Ishikawa (cell line): ENCODE measurements at regions not wholly inside any gene's neighbourhood (a gene's known extent, or its start where the extent isn't known, plus 50 kb on each side); places are given as distances from the start of the nearest gene placed in this dataset.

ENCODE experiments used
- CEBPB ChIP-seq: IDR thresholded peaks from 2 replicates; pipeline ENCODE4 v1.6.1; 2012
- CREB1 ChIP-seq: IDR thresholded peaks from 2 replicates; pipeline ENCODE4 v1.6.1; 2012; ENCODE audit warnings: low read depth
- EGR1 ChIP-seq: IDR thresholded peaks from 2 replicates; pipeline ENCODE4 v1.6.1; 2012
- EP300 ChIP-seq: IDR thresholded peaks from 2 replicates; pipeline ENCODE4 v1.6.1; 2012; ENCODE audit warnings: borderline replicate concordance
- FOXM1 ChIP-seq: IDR thresholded peaks from 2 replicates; pipeline ENCODE4 v1.6.1; 2012; ENCODE audit warnings: low read depth, borderline replicate concordance
- NFIC ChIP-seq: IDR thresholded peaks from 2 replicates; pipeline ENCODE4 v1.6.1; 2012
- RAD21 ChIP-seq: IDR thresholded peaks from 2 replicates; pipeline ENCODE4 v1.6.1; 2012; ENCODE audit warnings: low read depth
- TAF1 ChIP-seq: IDR thresholded peaks from 2 replicates; pipeline ENCODE4 v1.6.1; 2012; ENCODE audit warnings: low read depth, mild to moderate bottlenecking
- TCF12 ChIP-seq: IDR thresholded peaks from 2 replicates; pipeline ENCODE4 v1.6.1; 2012; ENCODE audit warnings: low read depth
- TEAD4 ChIP-seq: IDR thresholded peaks from 2 replicates; pipeline ENCODE4 v1.6.1; 2012
- YY1 ChIP-seq: IDR thresholded peaks from 2 replicates; pipeline ENCODE4 v1.6.1; 2012; ENCODE audit warnings: low read depth
- ZBTB7A ChIP-seq: IDR thresholded peaks from 2 replicates; pipeline ENCODE4 v1.6.1; 2012; ENCODE audit warnings: low read depth
- TF ChIP-seq, protein P1 (sequence below): IDR thresholded peaks from 2 replicates; pipeline ENCODE4 v1.6.1; 2012
- TF ChIP-seq, protein P2 (sequence below): IDR thresholded peaks from 2 replicates; pipeline ENCODE4 v1.6.1; 2012
- TF ChIP-seq, protein P3 (sequence below): IDR thresholded peaks from 2 replicates; pipeline ENCODE4 v1.6.1; 2012; ENCODE audit warnings: low read depth, mild to moderate bottlenecking

DNA sequence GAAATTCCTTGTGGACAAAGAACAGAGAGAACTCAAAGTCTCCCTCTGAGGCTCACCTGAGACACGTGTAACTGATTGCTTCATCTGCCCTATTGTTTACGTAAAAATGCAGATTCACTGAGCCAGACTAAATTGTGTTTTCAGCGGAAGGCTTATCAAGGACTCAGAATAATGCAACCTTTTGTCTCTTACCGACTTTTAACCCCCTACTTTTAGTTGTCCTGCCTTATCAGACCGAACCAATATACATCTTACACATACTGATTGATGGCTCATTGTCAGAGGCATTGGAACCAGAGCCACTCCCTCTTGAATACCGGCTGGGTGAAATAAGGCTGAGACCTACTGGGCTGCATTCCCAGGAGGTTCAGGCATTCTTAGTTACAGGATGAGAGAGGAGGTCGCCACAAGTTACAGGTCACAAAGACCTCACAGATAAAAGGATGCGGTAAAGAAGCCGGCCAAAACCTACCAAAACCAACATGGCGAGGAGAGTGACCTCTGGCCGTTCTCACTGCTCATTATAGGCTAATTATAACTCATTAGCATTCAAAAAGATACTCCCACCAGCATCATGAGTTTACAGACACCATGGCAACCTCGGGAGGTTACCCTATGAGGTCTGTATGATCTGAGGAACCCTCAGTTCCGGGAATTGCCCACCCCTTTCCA, 95.5 kb upstream of the ZNF184 start:
- TF ChIP-seq CEBPB (peak; percentile 62; the same call in 1 of the 2 replicates), NFIC (no peak)

DNA sequence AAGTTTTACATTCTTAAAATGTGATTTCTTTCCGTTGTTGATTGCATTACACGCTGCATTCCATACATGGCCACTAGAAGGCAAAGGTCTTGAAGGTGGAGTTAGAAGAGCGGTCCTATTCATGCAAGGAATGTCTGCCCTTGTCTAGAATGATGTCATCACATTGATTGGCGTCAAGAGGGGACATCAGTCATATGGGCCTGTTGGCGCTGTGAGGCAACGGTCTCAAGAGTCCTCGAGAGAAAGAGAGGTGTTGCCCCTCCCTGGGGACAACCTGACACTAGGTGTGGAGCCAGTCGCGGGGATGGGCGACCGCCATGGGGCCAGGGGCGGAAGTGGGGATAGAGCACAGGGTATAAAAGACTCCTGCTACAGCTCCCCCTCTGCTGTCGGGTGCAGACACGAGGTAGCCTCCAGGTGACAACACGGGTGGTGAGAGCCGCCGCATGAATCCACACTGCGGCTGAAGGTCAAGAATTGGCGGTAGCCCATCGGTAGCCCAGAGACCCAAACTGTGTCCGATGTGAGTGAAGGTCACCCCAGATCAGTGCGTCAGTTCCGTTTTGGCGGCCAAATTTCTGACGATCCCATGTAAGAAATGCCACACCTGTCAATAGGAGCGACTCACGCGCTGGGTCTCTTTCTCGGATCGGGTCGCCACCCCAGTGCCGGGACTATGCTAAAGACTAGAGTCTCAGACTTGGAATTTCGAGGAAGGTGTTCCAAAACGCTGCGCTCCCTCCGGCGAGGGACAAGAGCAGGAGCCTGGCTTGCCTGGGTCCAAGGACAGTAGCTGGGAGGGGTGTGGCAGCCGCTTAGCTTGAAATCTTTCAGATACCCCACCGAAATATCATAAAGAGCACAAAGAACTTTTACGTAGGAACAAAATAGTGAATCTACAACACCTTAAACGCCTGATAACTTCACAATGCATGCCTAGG, 93.2 kb upstream of the ZNF184 start:
- TF ChIP-seq TEAD4 = no peak
- no peak for TF ChIP-seq CEBPB
- no peak for TF ChIP-seq TCF12
- TF ChIP-seq, protein P1, sequence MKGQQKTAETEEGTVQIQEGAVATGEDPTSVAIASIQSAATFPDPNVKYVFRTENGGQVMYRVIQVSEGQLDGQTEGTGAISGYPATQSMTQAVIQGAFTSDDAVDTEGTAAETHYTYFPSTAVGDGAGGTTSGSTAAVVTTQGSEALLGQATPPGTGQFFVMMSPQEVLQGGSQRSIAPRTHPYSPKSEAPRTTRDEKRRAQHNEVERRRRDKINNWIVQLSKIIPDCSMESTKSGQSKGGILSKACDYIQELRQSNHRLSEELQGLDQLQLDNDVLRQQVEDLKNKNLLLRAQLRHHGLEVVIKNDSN = no peak
- TF ChIP-seq, protein P2, sequence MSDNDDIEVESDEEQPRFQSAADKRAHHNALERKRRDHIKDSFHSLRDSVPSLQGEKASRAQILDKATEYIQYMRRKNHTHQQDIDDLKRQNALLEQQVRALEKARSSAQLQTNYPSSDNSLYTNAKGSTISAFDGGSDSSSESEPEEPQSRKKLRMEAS = no peak
- no peak for TF ChIP-seq NFIC
- no peak for TF ChIP-seq EP300
- TF ChIP-seq, protein P3, sequence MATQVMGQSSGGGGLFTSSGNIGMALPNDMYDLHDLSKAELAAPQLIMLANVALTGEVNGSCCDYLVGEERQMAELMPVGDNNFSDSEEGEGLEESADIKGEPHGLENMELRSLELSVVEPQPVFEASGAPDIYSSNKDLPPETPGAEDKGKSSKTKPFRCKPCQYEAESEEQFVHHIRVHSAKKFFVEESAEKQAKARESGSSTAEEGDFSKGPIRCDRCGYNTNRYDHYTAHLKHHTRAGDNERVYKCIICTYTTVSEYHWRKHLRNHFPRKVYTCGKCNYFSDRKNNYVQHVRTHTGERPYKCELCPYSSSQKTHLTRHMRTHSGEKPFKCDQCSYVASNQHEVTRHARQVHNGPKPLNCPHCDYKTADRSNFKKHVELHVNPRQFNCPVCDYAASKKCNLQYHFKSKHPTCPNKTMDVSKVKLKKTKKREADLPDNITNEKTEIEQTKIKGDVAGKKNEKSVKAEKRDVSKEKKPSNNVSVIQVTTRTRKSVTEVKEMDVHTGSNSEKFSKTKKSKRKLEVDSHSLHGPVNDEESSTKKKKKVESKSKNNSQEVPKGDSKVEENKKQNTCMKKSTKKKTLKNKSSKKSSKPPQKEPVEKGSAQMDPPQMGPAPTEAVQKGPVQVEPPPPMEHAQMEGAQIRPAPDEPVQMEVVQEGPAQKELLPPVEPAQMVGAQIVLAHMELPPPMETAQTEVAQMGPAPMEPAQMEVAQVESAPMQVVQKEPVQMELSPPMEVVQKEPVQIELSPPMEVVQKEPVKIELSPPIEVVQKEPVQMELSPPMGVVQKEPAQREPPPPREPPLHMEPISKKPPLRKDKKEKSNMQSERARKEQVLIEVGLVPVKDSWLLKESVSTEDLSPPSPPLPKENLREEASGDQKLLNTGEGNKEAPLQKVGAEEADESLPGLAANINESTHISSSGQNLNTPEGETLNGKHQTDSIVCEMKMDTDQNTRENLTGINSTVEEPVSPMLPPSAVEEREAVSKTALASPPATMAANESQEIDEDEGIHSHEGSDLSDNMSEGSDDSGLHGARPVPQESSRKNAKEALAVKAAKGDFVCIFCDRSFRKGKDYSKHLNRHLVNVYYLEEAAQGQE = no peak
- no peak for TF ChIP-seq RAD21
- TF ChIP-seq FOXM1 = no peak
- no peak for TF ChIP-seq YY1
- no peak for TF ChIP-seq TAF1
- TF ChIP-seq EGR1 = no peak
- no peak for TF ChIP-seq ZBTB7A
- TF ChIP-seq CREB1 = no peak

DNA sequence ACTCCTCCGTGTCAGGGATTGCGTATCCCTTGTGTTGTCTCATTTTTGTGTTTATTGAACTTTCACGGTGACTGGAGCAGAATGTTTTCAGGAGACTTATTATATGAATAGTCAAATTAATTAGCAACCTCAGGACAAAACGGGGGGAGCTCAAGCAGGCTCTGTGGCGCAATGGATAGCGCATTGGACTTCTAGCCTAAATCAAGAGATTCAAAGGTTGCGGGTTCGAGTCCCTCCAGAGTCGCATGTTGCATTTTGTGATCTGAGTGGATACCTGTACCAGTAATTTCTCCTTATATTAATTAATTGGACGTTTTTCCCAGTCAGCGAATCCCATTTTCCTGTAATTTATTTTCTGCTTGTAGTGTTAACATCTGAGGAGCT, 89.1 kb upstream of the ZNF184 start:
- TF ChIP-seq TEAD4 (no peak), CREB1 (no peak), TAF1 (no peak), YY1 (no peak), TCF12 (no peak), EP300 (no peak), FOXM1 (no peak), EGR1 (no peak), NFIC (no peak), ZBTB7A (no peak), CEBPB (no peak), RAD21 (no peak)
- TF ChIP-seq, protein P2 = no peak
- TF ChIP-seq, protein P3 = no peak

DNA sequence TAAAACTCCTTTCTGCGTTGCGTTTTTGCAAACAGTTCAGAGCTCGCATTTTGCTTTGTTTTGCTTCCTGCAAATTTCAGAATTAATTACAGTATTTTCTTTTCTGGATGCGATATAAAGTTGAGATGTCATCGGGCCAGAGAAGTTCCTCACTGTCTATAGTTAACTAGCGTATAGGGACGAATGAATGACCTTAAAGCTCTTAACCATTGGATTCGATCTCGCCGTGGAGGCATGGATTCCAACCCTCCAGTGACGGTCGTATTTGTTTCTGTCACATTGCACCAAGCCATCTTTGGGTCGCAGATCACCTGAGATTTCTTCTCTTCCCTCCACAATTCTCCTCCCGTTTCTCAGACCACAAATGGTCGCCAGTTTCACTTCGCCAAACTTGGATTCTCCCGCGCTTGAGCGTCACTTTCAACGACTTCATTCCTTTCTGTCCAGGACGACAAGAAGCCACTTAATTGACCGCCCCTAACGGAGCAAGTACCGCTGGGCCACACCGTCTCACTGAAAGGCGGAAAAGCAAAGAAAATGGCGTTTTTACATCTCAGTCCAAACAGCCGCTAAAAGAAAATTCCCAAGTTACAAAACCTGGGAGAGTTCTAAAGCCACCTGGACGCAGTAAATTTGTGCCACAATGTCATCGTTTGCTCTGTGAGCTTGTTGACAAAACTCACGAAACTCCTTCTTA, 85.3 kb upstream of the ZNF184 start:
- TF ChIP-seq EGR1 = no peak
- TF ChIP-seq RAD21 = no peak
- no peak for TF ChIP-seq NFIC
- TF ChIP-seq, protein P1 = no peak
- no peak for TF ChIP-seq TAF1
- no peak for TF ChIP-seq CREB1
- no peak for TF ChIP-seq CEBPB
- no peak for TF ChIP-seq EP300
- no peak for TF ChIP-seq YY1
- TF ChIP-seq, protein P2 = no peak
- no peak for TF ChIP-seq TEAD4
- TF ChIP-seq ZBTB7A = no peak
- TF ChIP-seq, protein P3 = no peak
- TF ChIP-seq FOXM1 = no peak
- TF ChIP-seq TCF12 = no peak
